ENCODE measurements at regions not wholly inside any gene's neighbourhood (a gene's known extent, or its start where the extent isn't known, plus 50 kb on each side); places are given as distances from the start of the nearest gene placed in this dataset.

DNA sequence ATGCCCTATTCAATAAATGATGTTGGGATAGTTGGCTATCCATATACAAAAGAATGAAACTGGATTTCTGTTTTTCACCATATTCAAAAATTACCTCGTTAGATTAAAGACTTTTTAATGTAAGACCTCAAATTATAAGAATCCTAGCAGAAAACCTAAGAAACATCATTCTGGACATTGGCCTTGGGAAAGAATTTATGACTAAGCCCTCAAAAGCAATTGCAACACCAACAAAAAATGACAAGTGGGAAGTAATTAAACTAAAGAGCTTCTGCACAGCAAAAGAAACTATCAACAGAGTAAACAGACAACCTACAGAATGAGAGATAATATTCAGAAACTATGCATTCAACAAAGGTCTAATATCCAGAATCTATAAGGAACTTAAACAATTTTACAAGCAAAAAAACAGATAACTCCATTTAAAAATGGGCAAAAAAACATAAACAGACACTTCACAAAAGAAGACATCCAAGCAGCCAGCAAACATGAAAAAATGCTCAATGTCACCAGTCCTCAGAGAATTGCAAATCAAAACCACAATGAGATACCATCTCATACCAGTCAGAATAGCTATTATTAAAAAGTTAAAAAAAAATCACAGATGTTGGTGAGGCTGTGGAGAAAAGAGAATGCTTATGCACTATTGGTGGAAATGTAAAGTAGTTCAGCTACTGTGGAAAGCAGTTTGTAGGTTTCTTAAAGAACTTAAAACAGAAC is 309.8 kb downstream of the AHR start:
- no peak for DNase-seq (ENCODE audit: low spot score)

GRCh38 chr7:17611611-17612010 is 313.2 kb downstream of the AHR start:
- no peak for DNase-seq (ENCODE audit: low spot score)

DNA sequence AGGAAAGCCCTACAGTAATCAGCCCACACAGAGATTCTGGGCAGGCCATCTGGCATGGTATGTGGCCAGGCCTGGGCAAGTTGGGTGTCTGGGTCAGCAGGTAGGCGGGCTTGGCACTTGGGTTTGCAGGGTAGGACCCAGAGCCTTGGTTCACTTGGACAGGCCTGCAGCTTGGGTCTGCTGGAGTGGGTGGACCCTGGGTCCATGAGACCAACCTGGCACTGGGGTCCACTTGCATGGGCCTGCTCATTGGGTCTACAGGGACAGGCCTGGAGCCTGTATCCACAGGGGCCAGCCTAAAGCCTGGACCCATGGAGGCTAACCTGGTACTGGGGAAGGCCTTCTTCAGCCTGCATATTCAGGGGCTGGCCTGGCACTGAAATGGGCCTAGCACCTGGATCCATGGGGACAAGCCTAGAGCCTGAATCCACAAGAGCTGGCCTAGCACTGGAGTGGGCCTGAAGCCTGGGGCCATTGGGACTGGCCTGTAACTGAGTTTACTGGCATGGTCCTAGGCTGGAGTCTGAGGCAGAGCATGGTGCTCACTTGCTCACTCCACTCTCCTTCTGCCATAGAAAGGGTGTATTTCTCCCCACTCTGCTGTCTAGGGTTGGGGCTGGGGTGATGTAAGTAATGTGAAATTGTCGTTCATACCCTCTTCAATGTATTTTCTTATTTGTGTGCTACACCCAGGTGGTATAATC is 315.0 kb downstream of the AHR start:
- DNase-seq (ENCODE audit: low spot score), result no peak

DNA sequence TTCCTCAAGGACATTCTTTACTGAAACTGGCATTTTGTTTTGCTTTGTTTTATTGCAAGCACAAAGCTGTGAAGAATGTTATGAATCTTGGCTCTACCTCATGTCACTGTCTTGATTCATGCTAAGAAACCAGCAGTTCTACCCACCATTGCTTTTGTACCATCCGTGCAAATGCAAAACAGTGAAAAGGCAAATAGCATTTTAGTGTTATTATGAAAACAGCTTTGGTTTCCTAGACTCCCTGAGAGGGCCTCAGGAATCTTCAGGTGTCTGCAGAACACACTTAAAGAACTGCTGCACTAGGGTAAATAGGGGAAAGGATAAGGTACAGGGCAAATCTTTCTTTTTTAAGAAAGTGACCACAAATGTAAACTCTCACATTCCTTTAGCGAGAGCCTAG is 318.9 kb downstream of the AHR start:
- no peak for DNase-seq (ENCODE audit: low spot score)

DNA sequence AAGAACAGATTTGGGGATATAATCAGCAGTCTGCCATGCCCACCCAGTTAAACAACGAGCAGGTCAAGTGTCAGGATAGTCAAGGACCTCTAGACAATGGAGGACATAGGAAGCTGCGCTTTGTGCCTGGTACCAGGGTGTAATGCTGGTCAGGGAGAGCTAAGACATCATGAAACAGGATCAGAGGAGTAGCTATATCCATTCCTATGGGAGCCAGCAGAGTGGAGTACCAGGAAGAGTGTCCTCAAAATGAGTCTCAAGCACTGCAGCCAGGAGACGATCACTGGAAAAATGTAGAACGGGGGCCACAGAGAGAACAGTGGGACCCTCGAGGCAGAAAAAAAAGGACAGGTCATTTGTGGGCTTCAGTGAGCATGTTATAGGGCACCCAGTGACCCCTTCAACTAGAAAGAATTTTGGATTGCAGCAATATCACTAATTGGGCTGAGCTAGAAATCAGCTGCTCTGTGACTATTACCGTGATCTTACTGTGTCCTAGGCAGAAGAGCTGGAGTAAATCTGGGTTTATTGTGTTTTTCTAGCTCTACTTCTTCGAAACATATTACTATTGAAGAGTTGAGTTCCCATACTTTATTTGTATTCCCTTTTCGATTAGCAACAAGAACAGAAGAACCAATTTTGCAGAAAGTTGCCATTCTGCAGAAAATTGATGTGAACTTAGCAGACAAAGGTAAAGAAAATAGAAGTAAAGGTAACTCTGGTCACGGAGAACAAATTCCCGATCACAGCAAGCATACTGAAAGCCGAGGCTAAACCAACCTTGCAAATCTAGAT is 319.6 kb downstream of the AHR start:
- no peak for DNase-seq (ENCODE audit: low spot score)

DNA sequence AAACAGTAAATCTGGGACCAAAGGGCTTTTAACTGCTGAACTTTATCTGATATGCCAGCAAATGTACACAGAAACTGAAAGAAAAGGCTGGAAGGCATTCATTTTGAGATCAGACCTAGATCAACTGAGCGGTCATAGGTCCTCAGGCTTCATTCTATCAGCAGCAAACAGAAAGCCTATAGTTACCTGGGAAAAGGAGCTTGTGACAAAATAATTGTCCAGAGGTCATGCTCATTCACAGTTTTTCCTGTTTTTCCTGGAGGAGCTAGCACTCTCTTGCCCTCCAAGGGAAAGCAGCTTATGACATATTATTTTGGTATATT is 320.2 kb downstream of the AHR start:
- no peak for DNase-seq (ENCODE audit: low spot score)

DNA sequence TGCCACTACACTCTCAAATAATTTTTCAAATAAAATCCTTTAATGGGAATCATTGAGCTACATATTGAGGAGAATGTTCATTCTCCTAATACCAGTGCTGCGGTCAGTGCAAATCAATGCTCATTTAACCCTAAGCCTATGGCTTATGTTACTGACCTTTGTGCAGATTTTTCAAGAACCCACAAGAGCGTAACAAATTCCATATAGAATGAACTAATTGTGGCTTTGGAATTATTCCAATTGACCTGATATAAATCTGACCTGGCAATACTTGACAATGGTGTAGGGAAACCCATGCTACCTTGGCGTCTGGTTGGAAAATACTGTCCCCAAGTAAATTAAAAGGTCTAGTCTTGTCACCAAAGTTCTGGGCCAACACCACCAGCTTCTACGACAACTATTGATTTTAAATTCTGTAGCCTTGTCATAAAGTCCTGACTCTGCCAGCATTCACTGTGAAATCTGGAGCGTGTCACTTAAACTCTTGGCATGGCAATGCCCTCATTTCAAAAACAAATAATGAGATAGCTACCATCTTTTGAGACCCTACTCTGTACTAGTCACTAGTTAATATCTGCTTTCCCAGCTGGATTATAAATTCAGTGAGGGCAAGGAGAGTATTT is 320.9 kb downstream of the AHR start:
- no peak for DNase-seq (ENCODE audit: low spot score)

GRCh38 chr7:17620566-17620965 is 319.7 kb downstream of the SNX13 start:
- no peak for DNase-seq (ENCODE audit: low spot score)

DNA sequence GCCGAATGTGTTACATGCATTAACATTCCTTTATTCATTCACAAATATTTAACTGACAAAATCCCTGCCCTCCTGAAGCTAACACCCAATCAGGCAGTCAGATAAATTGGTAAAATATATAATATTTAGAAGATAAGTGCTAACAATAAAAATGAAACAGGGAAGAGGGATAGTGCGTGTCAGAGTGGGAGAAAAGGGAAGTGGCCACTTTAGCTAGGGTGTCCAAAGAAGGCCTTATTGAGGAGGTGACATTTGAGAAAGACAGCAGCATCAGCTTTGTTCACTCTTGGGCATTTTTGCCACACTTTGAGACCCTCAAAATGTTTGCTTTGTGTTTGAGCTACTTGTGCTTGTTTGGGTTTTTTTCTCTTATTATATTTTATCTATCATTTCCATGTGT is 317.8 kb downstream of the SNX13 start:
- no peak for DNase-seq (ENCODE audit: low spot score)

- DNase-seq (ENCODE audit: low spot score), result no peak
Measured at GRCh38 chr7:17623546-17624185, 316.6 kb downstream of the SNX13 start.

DNA sequence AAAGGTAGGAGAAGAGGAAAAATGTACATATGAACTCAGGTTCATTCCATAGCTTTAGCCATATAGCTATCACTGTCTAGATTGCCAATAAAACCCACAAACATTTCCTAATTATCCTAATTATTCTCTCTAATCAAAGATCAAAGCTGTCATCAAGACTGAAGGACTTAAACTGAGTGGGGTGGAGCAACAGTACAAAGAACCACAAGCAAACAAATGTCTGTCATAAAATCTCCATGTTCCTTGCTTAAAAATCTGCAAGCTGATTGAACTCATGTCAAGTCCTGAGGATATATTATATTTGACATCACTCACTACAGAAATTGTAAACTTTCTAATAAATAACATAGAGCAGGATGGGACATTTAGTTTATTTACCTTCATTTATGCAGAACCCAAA is 315.9 kb downstream of the SNX13 start:
- DNase-seq (ENCODE audit: low spot score), result no peak

GRCh38 chr7:17625043-17625442 is 315.3 kb downstream of the SNX13 start:
- no peak for DNase-seq (ENCODE audit: low spot score)

DNA sequence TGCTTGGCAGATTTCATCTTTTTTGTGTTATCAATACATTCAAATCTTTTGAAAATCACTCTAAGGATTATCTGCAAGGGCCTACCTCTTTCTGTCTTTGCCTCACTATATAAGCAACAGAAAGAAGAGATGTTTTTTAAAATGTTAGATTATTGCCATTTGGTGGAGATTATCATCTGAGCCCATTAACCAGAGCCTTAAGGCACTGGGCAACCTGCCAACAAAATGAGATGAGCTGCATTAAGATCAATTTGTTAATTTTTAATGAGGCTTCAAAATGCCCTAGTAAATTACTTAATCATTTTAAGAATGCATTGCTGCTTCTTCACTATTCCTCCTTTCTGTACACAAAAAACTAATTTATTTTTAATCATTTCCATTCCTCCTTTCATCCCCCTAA is 314.1 kb downstream of the SNX13 start:
- DNase-seq (ENCODE audit: low spot score), result no peak

DNA sequence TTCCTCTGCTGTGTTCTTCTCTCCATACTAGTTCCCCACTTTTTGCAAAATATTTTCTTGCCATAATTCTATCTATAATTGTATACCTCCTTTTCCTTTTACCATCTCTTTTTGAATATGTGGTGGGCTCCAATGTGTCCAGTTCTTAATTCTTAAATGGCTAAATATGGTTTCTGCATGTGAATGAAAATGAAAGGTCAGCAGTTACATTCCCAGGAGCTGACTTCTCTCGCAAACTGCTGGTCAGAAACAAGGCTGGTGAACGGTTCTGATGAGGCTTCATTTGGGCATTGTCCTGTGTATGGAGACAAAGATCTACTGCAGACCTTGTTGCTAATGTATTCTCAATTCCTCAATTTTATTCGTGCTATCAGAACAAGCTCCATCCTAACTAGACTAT is 309.2 kb downstream of the SNX13 start:
- no peak for DNase-seq (ENCODE audit: low spot score)

GRCh38 chr7:17632384-17632783 is 307.9 kb downstream of the SNX13 start:
- DNase-seq (ENCODE audit: low spot score), result no peak

GRCh38 chr7:17633067-17633466 is 307.2 kb downstream of the SNX13 start:
- DNase-seq (ENCODE audit: low spot score), result no peak

DNA sequence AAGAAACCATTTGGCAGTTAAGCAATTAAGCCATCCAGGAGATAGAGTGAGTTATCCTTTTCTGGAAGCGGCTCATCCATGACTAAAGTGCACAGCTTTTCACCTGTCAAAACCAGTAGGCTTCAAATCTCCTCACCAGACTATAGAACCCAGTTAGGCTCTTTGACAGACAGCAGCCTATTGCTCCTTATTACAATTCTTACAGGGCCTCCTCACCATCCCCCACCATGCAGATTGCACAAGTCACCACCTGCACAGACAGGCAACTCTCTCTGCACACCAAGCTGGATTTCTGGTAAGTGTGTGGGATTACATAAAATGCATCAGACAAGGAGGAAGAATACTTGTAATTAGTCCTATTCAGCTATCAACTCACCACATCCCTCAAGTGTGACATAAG is 301.6 kb downstream of the SNX13 start:
- no peak for DNase-seq (ENCODE audit: low spot score)

- DNase-seq (ENCODE audit: low spot score), result no peak
Measured at GRCh38 chr7:17640730-17641377, 299.4 kb downstream of the SNX13 start.

DNA sequence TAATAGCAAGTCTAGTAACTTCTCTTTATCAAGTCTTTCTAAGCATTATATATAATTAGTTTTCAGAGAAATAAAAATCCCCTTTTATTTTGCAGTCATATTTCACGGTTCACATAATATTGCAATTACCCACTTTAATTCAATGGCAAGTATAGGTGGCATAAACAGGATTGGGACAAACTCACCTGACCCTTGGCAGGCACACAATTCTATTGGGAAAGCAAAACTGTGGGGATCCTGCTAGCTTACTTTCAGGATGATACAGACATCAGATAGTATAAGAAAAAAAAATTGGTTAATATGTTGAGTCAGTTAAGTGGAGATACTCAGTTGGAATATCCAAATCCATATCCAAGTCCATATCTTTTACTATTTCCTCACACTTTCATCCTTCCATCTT is 294.8 kb downstream of the SNX13 start:
- no peak for DNase-seq (ENCODE audit: low spot score)

DNA sequence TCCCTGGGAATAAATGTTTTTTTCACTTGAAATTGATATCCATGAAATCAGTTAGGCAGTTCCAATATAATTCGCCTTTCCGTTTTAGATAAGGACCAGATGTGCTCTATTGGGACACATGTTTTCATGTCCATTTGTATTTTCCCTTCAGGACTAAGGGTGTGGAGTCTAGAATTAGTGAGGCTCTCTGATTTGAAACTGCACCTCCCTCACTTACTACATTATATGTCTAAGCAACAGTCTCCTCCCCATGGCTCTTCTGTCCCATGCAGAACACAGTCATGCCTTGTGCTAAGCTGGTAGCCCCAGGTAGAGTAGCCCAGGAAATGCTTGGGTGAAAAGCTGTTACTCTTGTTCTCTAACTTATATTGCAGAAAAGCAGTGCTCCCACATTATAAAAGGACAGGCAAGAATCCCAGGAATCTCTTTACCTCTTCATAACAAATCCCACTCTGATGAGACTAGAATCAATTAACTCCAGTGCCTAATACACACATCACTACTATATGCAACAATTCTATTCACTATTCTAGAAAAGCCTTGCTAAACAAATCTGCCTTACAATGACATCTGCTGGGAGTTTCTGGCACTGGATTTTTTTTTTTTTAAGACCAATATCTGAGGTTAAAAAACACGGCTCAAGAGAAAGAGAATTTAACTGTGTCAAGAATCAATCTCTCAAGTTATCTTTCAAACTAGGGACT is 293.9 kb downstream of the SNX13 start:
- DNase-seq (ENCODE audit: low spot score), result no peak

GRCh38 chr7:17651341-17651740 is 289.0 kb downstream of the SNX13 start:
- DNase-seq (ENCODE audit: low spot score), result no peak
